ENCODE measurements at regions not wholly inside any gene's neighbourhood (a gene's known extent, or its start where the extent isn't known, plus 50 kb on each side); places are given as distances from the start of the nearest gene placed in this dataset.
"Not testable (repeated sequence)": the region's sequence is repeated elsewhere in the genome, so short reads cannot be mapped to it uniquely, and the experiment has no call there.

GRCh38 chr5:91495699-91496098 lies 112.6 kb upstream of the ARRDC3 start:
- DNase-seq, result no peak

DNA sequence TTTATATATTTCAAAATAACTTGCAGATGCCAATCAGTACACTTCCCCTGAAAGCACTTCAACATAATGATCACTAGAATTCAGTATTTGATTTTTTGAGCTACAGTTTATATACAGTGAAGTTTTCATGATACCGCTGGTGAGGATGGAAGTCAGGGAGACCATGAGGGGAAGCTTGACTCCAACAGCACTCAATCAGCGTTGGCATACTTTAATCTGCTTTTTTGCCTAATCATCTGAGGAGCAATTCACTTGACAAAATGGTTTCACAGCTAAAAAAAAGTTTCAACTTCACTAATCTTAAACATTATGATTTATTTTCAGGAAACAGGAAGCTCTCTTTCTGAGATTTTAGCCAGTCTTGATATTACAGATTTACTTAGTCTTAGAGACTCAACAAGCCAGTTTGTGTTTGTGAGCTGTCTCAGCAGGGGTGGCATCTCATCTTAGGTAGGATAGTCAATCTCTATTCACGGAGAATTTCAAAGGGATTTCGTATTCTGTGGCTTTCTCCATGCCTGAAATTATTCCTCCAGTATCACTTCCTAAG lies 111.4 kb upstream of the ARRDC3 start:
- no peak for DNase-seq

- no peak for DNase-seq
These were observed 110.0 kb upstream of the ARRDC3 start for GRCh38 chr5:91493086-91493485.

- DNase-seq, result no peak
These were observed 108.1 kb upstream of the ARRDC3 start for GRCh38 chr5:91491229-91491628.

DNA sequence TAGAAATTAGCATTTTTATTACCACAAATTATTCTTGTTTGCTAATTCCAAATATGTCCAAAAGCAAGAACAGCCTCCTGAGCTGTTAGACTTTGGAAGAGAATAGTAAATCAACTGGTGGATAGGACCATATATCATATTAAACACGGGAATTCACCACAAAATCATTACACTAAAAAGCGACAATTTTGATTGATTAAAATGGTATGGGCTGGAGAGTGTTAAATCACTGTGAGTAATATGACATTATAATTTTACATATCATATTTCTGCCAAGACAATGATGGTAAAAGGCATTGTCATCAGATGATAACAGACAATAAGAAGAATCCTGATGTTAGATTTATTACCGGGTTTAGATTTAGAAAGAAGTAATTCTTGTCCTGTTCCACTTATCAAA lies 107.2 kb upstream of the ARRDC3 start:
- DNase-seq, result no peak

- DNase-seq, result no peak
These were observed 104.3 kb upstream of the ARRDC3 start for GRCh38 chr5:91487420-91487819.

- DNase-seq, result peak; percentile 8
These were observed 103.5 kb upstream of the ARRDC3 start for GRCh38 chr5:91486638-91487037.

GRCh38 chr5:91484662-91485061 lies 101.5 kb upstream of the ARRDC3 start:
- DNase-seq, result no peak

GRCh38 chr5:91479376-91479775 lies 96.3 kb upstream of the ARRDC3 start:
- not testable (repeated sequence) for DNase-seq

DNA sequence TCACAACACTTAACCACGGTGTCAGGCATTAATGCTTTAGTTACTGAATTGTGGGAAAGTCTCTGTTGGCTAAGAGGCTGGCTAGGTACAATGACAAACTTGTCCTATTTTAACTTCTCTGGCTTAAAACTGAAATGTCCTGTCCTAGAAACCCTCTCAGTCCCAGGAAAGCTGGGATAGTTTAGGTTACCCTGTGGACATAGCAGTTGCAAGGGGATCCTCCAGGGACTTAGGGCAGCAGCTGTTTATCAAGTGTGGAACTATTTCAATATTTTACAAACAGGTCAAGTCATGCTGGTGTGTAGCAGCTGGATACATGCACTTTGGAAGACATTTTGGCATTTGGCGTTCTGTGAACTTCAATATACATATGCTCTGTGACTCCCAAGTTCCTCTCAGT lies 95.0 kb upstream of the ARRDC3 start:
- no peak for DNase-seq

GRCh38 chr5:91477408-91477807 lies 94.3 kb upstream of the ARRDC3 start:
- no peak for DNase-seq

- no peak for DNase-seq
These were observed 91.1 kb upstream of the ARRDC3 start for GRCh38 chr5:91474201-91474600.

- no peak for DNase-seq
These were observed 89.5 kb upstream of the ARRDC3 start for GRCh38 chr5:91472631-91473030.

GRCh38 chr5:91469517-91470165 lies 86.5 kb upstream of the ARRDC3 start:
- no peak for DNase-seq

GRCh38 chr5:91468651-91469422 lies 85.7 kb upstream of the ARRDC3 start:
- no peak for DNase-seq

DNA sequence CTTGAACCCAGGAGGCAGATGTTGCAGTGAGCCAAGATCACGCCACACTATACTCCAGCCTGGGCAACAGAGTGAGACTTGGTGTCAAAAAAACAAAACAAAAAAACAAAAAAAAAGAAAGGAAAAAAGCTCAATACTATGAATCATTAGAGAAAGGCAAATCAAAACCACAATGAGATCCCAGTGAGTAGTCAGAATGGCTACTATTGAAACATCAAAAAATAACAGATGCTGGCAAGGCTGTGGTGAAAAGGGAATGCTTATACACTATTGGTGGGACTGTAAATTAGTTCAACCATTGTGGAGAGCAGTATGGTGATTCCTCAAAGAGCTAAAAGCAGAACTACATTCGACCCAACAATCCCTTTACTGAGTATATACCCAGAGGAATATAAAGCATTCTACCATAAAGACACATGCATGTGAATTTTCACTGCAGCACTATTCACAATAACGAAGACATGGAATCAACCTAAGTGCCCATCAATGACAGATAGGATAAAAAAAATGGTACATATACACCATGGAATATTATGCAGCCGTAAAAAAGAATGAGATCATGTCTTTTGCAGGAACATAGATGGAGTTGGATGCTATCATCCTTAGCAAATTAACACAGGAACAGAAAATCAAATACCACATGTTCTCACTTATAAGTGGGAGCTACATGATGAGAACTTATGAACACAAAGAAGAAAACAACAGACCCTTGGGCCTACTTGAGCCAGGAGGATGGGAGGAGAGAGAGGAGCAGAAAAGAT lies 81.9 kb upstream of the ARRDC3 start:
- DNase-seq, result no peak

DNA sequence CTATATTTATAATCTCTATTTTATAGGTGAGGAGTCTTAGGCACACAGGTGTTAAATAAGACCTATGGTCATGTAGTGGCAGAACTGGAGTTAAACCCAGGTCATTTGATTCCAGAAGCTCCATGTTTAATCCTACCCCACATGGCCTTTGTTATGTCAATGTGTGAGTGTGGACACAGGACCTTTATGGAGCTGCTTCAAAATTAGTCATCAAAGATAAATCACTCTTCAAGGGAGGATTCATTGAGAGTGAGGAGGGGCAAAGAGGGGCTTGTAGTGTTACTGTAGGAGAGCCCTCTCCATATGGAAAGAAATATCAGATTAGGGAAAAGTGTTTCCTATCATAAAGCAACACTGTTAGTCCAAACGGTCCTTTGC lies 74.6 kb upstream of the ARRDC3 start:
- DNase-seq, result no peak

DNA sequence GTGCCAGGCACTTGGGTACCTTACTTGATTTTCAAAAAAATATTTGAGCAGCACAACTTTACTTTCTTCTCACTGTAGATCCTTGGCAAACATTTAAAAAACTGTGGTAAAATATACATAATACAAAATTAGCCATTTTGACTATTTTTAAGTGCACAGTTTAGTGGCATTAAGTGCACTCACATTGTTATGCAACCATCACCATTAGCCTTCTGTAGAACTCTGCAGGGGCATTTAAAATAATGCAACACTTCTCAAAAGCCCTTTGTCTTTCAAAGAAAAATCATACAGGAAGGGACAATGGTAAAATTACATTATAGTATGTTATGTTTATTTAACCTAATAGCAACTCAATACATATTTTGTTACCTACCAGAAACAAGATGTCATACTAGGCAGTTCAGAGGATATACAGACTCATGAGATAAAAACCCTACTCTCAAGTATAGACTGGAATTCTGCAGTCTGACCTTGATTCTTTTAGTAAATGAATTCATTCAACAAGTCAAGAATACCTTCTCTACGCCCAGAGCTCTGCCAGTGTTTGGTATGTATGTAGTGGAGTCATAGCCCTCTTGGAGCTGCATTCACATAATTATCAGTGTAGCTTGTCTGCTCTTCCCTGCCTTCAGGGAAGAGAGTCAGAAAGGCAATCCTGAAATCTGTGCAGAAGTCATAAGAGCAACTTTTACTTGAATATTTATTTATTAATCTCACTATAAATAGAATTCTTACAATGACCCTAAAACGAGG lies 74.0 kb upstream of the ARRDC3 start:
- DNase-seq, result no peak

DNA sequence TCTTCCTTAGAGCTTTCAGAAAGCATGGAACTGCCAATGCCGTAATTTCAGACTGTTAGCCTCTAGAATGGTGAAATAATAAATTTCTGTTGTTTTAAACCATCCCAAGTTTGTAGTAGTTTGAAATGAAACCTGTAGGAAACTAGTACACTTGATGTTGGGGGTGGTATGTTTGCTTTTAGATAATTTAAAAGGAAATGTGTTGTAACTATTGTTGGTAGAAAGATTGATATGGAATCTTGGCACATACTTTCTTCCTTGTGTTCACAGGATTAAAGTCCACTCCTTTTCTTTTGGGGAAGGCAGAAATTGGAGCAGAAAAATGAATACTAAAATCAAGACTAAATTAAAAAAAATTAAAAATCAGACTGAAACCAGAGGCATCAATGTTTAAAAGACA lies 66.0 kb upstream of the ARRDC3 start:
- DNase-seq, result no peak

GRCh38 chr5:91448079-91448478 lies 65.0 kb upstream of the ARRDC3 start:
- not testable (repeated sequence) for DNase-seq

- DNase-seq, result not testable (repeated sequence)
These were observed 63.8 kb upstream of the ARRDC3 start for GRCh38 chr5:91446880-91447279.

DNA sequence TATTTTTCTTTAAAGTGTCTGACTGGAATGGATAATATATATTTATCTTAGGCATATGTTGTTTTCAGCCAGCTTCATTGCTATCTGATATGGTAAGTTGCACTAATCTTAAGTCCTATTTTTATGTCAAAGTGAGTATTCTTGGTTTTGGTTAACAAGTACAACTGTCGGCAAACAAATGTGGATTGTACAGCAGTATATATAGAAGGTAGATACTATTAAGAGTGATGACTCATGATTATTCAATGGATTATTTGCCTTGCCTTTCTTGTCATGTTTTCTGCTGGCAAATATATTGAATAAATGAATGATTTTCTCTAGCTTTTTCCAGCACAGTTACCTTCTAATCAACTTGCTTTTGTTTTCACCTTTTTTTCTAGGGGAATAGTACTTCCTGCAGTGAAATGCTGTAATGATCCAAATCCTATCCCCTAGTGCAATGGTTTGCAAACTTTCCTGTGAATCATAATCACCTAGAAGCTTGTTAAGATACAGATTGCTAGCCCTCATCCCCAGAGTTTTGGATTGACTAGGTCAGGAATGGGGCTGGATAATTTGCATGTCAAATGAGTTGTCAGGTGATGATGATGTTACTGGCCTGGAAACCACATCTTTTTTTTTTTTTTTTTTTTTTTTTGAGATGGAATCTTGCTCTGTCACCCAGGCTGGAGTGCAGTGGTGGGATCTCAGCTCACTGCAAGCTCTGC lies 60.8 kb upstream of the ARRDC3 start:
- peak; percentile 12 for DNase-seq

Data from fibroblast of upper back skin (primary cell).